GM12892 (cell line): ENCODE measurements at regions not wholly inside any gene's neighbourhood (a gene's known extent, or its start where the extent isn't known, plus 50 kb on each side); places are given as distances from the start of the nearest gene placed in this dataset.

ENCODE experiments used
- DNase-seq: peaks from one replicate; pipeline ENCODE4 v3.0.0; 2011; ENCODE audit not compliant: insufficient read length
- FAIRE-seq: peaks from 2 replicates; lab custom pipeline; 2011; peaks lifted over from hg19 to GRCh38; lab: Jason Lieb, UNC
- POLR2A ChIP-seq: IDR thresholded peaks from 2 replicates; pipeline ENCODE4 v1.6.1; 2011; ENCODE audit warnings: low read depth, low read length, control low read depth
- POLR2AphosphoS5 ChIP-seq: IDR thresholded peaks from 2 replicates; pipeline ENCODE4 v1.6.1; 2011; ENCODE audit warnings: low read depth, low read length, control low read depth
- TAF1 ChIP-seq: IDR thresholded peaks from 2 replicates; pipeline ENCODE4 v1.6.1; 2011; ENCODE audit warnings: low read depth, mild to moderate bottlenecking, control low read depth, low read length, borderline replicate concordance

DNA sequence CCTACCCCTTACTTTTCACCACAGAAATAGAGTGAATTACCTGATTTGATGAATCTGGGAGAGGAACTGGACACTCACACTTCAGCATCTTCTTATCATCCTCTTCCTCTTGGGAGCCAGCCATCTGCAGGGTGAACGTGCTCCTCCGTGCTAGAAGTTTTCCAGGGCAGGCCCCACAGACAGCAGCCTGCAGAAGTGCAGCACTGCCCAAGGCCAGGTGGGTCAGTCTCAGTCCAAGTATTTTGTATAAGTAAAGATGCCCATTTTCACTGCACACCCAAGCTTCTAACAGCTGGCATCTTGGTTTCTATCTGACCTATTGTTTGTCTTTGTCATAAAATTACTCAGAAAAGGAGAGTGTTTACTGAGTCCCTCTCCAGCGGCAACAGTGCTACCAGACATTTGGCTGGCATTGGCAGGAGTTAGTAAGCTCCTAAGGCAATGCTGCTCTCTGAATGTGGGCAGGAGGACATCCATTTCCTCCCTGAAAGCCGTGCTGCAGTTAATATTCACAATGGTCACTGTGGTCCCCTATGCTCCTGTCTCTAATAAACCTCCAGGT lies 222.6 kb upstream of the CTAGE1 start:
- DNase-seq (no peak), FAIRE-seq (no peak)
- TF ChIP-seq POLR2A (no peak), TAF1 (no peak), POLR2AphosphoS5 (no peak)

DNA sequence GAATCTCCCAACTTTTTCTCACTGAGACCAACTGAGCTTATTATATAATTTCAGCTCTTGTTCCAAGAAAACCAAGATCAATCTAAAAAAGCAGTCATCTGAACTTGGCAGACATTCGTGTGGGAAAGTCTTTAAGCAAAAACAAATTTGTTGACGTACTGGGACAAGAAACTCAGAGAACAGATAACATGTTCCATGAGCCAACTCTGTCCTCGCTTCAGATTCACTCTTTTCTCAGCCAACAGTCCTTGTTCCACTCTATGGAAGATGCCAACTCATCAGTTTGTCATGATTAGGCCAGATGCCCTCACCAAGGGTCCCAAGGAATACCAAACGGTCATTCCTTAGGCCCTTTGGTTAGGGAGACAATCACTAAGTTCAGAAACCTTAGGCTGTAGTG lies 224.2 kb upstream of the CTAGE1 start:
- TF ChIP-seq POLR2AphosphoS5: no peak
- TF ChIP-seq POLR2A: no peak
- TF ChIP-seq TAF1: no peak
- DNase-seq (no peak), FAIRE-seq (no peak)

DNA sequence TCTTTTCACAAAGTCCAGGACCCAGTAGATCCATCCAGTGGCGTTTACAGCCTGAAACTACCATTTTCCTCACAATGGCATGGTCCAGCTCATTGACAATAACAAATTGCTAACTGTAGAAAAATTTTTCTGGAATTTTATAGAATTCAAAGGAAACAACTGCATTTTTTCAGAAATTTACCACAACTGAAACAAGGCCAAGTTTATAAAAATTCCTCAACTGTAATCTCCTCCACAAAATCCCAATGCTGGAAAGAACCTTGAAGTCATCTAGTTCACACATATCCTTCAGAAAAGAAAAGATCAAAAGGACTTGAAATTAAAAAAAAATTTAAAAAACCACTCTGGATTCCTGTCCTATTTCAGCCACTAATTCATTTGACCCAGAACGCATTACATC lies 226.0 kb upstream of the CTAGE1 start:
- TF ChIP-seq POLR2A (no peak), TAF1 (no peak), POLR2AphosphoS5 (no peak)
- FAIRE-seq (no peak), DNase-seq (no peak)

DNA sequence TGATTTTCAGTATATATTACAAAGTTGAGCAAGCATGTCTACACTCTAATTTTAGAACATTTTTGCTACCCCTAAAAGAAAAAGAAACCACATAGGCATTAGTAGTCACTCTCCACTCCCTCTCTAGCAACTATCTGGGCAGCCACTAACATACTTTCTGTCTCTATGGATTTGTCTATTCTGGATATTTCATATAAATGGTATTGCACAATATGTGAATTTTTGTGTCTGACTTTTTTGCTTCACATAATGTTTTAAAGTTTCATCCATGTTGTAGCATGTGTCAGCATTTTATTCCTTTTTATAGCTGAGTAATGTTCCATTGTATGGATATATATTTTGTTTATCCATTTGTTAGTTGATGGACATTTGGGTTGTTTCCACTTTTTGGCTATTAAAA lies 232.5 kb upstream of the CTAGE1 start:
- no peak for TF ChIP-seq POLR2AphosphoS5
- TF ChIP-seq POLR2A: no peak
- TF ChIP-seq TAF1: no peak
- FAIRE-seq (no peak), DNase-seq (no peak)

DNA sequence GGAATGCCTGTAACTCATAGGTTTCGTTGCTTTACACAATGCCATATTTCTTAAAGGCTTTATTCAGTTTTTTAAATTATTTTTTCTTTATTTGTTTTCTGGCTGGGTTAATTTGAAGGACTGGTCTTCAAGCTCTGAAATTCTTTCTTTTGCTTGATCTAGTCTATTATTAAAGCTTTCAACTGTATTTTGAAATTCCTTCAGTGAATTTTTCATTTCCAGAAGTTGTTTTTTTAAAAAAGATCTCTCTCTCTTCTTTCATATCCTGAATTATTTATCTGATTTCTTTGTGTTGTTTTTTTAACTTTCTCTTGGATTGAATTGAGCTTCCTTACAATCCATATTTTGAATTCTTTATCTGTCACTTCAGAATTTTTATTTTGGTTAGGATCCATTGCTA lies 239.9 kb upstream of the CTAGE1 start:
- TF ChIP-seq TAF1 (no peak), POLR2A (no peak), POLR2AphosphoS5 (no peak)
- FAIRE-seq: no peak
- no peak for DNase-seq

DNA sequence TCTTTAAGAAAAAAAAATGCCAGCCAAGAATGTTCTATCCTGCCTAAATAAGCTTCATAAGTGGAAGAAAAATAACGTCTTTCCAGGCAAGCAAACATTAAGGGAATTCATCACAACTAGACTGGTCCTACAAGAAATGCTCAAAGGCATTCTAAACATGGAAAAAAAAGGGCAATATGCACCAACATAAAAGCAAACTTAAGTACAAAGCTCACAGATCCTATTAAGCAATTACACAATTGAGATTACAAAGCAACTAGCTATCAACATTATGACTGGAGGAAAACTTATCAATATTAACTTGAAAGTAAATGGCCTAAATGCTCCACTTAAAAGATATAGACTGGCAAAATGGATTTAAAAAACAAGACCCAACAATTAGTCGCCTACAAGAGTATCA lies 240.6 kb upstream of the CTAGE1 start:
- DNase-seq (no peak), FAIRE-seq (no peak)
- TF ChIP-seq POLR2AphosphoS5 (no peak), TAF1 (no peak), POLR2A (no peak)

DNA sequence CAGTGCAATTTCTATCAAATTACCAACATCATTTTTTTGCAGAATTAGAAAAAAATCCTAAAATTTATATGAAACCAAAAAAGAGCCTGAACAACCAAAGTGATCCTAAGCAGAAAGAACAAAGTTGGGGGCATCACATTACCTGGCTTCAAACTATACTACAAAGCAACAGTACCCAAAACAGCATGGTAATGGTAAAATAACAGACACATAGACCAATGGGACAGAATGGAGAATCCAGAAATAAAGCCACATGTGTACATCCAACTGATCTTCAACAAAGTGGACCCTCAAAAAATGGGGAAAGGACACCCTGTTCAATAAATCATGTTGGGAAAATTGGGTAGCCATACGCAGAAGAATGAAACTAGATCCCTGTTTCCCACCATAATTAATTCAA lies 245.7 kb upstream of the CTAGE1 start:
- no peak for FAIRE-seq
- no peak for DNase-seq
- no peak for TF ChIP-seq POLR2A

DNA sequence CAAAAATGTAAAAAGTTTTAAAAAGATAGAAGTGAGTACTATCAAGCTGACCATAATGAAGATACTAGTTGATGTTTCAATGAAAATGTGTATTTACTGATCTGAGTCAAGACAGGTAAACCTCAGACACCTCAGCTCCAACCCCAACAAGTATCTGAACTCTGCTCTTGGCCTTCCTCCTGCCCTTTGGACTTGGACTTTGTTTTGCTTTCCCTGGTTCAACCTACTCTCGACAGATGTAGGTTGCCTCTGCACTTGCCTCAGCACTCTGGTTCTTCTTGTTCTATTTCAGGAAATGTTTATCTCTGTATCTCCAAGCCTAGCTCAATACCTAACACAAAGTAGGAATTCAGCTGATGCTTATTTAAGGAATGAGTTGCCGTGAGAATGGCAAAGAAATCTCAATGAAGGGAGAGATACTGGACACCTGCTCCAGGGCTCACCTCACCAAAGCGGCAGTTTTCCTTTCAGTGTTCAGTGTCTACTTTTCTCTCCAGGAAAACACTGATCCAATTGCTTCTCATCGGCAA lies 248.8 kb upstream of the CTAGE1 start:
- DNase-seq: no peak
- TF ChIP-seq POLR2AphosphoS5 (no peak), TAF1 (no peak), POLR2A (no peak)
- FAIRE-seq: no peak

DNA sequence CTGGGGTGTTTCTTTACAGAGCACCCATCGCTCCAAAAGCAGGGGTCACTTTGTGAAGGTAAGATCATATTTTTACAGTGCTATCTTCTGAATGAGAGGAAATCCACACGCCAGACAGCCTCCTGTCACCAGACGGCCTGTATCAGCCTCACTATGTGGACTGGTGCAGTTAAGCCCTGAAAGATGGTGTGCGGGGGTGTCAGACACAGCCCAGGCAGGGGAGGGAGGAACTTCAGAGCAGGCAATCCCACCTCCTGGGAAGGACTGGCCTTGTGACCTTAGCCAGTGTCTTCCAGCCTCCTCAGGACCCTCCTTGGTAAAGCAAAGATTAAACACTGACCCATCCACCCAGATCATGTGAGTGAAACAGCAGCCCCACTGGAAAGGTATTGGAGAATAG lies 249.4 kb upstream of the CTAGE1 start:
- TF ChIP-seq POLR2A (no peak), POLR2AphosphoS5 (no peak), TAF1 (no peak)
- DNase-seq (no peak), FAIRE-seq (no peak)

DNA sequence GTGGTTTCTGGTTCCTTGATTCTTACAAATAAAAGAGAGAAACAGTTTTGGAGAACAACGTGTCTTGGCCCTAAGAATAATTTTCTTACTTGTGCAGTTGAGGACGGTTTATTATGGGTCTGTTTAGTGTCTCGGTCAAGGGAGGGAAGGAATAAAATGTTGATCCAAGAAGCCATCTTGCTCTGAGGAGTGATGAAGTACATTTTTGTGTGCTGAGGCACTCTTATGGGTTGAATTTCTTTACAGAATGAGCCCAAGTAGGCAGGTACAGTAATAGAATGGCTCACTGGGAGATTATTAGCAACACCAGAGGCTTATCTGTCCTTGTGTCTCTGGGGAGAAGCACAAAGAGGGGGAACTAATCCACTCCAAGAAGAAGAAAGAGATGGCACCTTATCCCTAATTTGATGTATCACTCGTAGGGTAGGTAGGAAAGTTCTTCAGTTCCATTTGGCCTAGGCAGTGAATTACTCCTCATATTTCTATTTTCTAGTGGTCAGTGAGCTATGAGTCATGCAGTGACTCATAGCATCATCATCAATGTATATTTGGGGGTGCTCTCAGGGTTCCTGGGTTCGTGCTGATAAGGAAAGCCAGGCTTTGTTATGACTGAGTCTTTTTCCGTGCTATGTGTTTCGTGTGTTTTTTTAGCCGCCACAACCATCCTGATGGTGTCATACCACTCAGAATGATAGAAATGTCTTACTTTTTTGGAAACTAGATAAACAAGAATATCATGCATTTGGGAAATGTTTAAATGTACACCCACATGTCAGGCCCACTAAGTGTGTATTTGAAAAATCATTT lies 250.1 kb upstream of the CTAGE1 start:
- FAIRE-seq (peak; percentile 62), DNase-seq (peak; percentile 12)
- no peak for TF ChIP-seq TAF1
- no peak for TF ChIP-seq POLR2A
- TF ChIP-seq POLR2AphosphoS5: no peak

DNA sequence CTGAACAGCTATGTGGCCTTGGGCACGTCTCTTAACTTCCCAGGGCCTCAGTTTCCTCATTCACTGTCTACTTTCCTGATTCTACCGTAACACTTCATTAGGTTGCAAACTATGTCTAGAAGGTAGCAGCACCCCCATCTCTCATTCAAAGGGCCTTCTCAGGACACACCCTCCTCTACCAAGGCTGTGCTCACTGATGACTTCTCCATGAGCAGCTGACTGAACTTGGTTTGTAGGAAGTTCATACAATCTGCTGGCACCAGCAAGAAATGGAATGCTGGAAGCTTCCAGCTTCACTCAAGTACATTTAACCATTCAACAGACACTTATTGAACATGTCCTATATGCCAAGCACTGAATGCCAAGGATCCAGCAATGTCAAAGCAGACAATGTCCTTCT lies 250.8 kb upstream of the CTAGE1 start:
- DNase-seq (no peak), FAIRE-seq (no peak)
- TF ChIP-seq TAF1: no peak
- TF ChIP-seq POLR2A: no peak
- no peak for TF ChIP-seq POLR2AphosphoS5

DNA sequence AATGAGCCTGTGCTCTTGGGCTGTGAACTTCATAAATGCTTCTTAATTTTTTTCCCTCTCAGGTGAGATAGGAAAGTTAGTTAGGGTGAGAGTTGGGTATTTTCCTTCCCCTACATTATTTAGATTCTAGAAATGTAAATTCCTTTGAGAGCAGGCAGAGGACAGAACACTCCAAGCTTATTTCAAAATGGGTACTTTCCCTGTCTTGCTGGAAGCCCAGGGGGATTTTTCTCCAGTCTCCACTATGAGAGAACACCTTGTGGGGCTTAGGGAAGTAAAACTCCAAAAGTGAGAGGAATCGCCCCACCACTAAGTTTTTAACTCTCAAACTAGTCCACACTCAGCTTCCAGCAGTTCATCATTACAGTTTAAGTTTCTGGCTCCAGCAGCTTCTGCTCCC lies 253.2 kb upstream of the CTAGE1 start:
- FAIRE-seq: no peak
- TF ChIP-seq POLR2AphosphoS5 (no peak), POLR2A (no peak), TAF1 (no peak)
- no peak for DNase-seq
